Lung (tissue), 11 donors: ENCODE measurements at regions not wholly inside any gene's neighbourhood (a gene's known extent, or its start where the extent isn't known, plus 50 kb on each side); places are given as distances from the start of the nearest gene placed in this dataset.

Experiments
- ATAC-seq: fragments of 200-7000 bp; cut with Tn5 transposase; one replicate; pipeline ENCODE4 v1.9.1; 2020; ENCODE audit warnings: moderate number of reproducible peaks; ENCODE audit not compliant: insufficient read depth, low FRiP score
- DNase-seq, 3 donors: peaks; one replicate each; pipeline ENCODE4 v3.0.0-alpha.2; 2013 to 2017
- H3K27ac ChIP-seq, 2 donors: one replicate each; pipeline ENCODE4 v1.5.1; 2013; ENCODE audit warnings: mild to moderate bottlenecking in 2 of 2, moderate library complexity in 2 of 2, control low read depth in 1 of 2, inconsistent platforms in 1 of 2, low read depth in 1 of 2, low read length in 1 of 2
- H3K27me3 ChIP-seq, 3 donors: one replicate each; pipeline ENCODE4 v1.5.1; 2013; ENCODE audit warnings: low read length in 2 of 3; ENCODE audit not compliant: control insufficient read depth in 3 of 3, insufficient read depth in 3 of 3
- H3K36me3 ChIP-seq, 4 donors: one replicate each; pipeline ENCODE4 v1.5.1; 2013; ENCODE audit warnings: low read length in 4 of 4, mild to moderate bottlenecking in 1 of 4, moderate library complexity in 1 of 4; ENCODE audit not compliant: control insufficient read depth in 4 of 4, insufficient read depth in 4 of 4
- H3K4me1 ChIP-seq, 5 donors: one replicate each; pipeline ENCODE4 v1.5.1; 2013; ENCODE audit warnings: low read length in 5 of 5, mild to moderate bottlenecking in 2 of 5, moderate library complexity in 1 of 5; ENCODE audit not compliant: control insufficient read depth in 5 of 5, insufficient read depth in 5 of 5
- H3K4me3 ChIP-seq: one replicate; pipeline ENCODE4 v1.5.1; 2013; ENCODE audit warnings: mild to moderate bottlenecking, control low read depth, moderate library complexity
- H3K9ac ChIP-seq, 2 donors: one replicate each; pipeline ENCODE4 v1.5.1; 2013; ENCODE audit warnings: low read length in 2 of 2, control low read depth in 1 of 2; ENCODE audit not compliant: insufficient read depth in 1 of 2
- H3K9me3 ChIP-seq, 4 donors: one replicate each; pipeline ENCODE4 v1.5.1; 2013; ENCODE audit warnings: low read length in 3 of 4, mild to moderate bottlenecking in 1 of 4, moderate library complexity in 1 of 4; ENCODE audit not compliant: control insufficient read depth in 4 of 4, insufficient read depth in 3 of 4
- WGBS, 2 donors: extraction: QIAGEN DNeasy Blood & Tissue Kit; methylation state at CpG; one replicate each; pipeline ENCODE4 v1.1.7; 2013; 5-methylcytosine and 5-hydroxymethylcytosine counted together
- TF ChIP-seq, protein P1 (sequence below): IDR thresholded peaks from 2 replicates; pipeline ENCODE4 v1.5.1; 2012; ENCODE audit warnings: mild to moderate bottlenecking; ENCODE audit errors: control extremely low read depth, extremely low read depth
- donor health status: control.
- donor health status: control.
- donor health status: Bipolar disorder and iron deficiency.
- donor health status: healthy.
- donor health status: DM: yes; HTN: yes; CAD: no.

DNA sequence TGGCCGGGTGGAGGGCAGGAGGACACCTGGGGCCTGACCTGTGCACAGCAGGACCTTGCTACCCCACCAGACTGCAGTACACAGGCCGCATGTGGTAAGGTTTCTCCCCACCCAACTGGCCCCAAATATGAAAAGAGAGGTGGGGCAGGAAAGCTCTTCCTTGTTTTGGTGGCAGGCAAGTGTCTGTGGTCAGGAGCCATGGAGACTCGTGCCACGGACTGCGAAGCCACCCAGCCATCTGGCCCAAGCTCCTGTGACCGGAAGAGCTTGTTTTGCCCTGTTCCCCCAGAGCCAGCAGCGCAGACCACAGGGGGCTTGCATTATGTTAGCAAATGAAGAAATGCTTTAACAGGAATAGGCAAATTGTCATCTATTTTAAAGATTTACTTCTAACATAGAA lies 54.9 kb downstream of the OLIG1 start:
- WGBS, 2 donors = 43 to 67% methylated on average over 7 of the region's 7 CpGs
- H3K36me3 ChIP-seq = no peaks in the 10 kb centered on the region
- DNase-seq (no peak), ATAC-seq (no peak)
- TF ChIP-seq, protein P1, sequence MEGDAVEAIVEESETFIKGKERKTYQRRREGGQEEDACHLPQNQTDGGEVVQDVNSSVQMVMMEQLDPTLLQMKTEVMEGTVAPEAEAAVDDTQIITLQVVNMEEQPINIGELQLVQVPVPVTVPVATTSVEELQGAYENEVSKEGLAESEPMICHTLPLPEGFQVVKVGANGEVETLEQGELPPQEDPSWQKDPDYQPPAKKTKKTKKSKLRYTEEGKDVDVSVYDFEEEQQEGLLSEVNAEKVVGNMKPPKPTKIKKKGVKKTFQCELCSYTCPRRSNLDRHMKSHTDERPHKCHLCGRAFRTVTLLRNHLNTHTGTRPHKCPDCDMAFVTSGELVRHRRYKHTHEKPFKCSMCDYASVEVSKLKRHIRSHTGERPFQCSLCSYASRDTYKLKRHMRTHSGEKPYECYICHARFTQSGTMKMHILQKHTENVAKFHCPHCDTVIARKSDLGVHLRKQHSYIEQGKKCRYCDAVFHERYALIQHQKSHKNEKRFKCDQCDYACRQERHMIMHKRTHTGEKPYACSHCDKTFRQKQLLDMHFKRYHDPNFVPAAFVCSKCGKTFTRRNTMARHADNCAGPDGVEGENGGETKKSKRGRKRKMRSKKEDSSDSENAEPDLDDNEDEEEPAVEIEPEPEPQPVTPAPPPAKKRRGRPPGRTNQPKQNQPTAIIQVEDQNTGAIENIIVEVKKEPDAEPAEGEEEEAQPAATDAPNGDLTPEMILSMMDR = no peak
- H3K9me3 ChIP-seq = no peaks in the 10 kb centered on the region
- H3K9ac ChIP-seq = no peak overlapping the region
- no peak overlapping the region for H3K4me3 ChIP-seq
- no peak overlapping the region for H3K27ac ChIP-seq
- peaks cover 3 to 37% (median 10%) of the 10 kb centered on the region in 3 donors for H3K27me3 ChIP-seq
- H3K4me1 ChIP-seq = peaks cover 0 to 8% (median 0%) of the 10 kb centered on the region in 5 donors

DNA sequence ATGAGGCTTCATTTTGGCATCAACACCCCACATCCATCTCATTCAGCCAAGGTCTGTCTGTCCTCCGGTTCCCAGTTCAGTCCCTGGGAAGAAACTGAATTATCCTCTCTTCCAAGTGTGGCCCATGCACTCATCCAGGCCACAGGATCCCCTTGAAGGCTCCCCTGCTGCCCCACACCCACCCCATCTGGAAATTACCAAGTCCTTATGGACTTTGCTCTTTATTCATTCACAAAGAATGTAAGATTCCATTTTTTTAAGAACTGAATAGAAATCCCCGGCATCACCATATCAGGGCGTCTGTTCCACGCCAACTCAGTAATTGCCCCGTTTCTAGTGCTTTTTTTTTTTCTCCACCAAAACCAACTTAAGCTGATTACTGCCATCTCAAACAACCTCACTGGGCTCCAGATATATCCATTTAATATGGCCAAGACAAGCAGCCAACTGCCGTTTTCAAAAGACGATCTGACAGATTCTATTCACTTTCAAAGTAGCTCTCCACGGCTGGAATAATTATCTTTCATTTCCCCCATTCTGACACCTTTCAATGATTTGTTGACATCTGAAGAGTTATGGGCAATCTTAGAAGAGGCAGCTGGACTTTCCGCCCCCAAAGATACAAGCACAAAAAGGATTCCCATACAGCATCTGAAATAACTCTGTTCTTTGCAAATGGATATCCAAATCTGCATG lies 55.9 kb downstream of the OLIG1 start:
- Histone ChIP-seq H3K9ac (no peak overlapping the region), H3K4me1 (peaks cover 0 to 8% (median 0%) of the 10 kb centered on the region in 5 donors), H3K27ac (no peak overlapping the region), H3K9me3 (no peaks in the 10 kb centered on the region), H3K4me3 (no peak overlapping the region), H3K36me3 (no peaks in the 10 kb centered on the region), H3K27me3 (peaks cover 3 to 38% (median 10%) of the 10 kb centered on the region in 3 donors)
- WGBS, 2 donors = 81 to 90% methylated on average over 9 of the region's 9 CpGs
- DNase-seq (no peak), ATAC-seq (no peak)
- TF ChIP-seq, protein P1 = no peak

DNA sequence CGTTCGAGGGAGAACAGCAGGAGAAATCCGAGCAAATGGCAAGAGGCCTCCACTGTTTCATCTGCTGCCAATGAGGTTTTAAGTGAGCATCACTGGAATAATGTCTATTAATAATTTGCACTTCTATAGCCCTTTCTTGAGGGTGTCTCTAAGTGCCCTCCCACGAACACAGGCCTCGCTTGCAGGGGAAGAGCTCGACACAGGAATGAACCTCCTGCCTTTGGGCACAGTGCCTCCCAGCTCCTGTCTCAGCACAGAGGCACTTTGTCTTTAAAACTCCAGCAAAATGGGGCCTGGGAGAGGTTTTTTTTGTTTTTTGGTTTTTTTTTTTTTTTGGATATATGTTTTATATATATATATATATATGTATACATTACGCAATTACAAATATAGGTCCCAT lies 56.6 kb downstream of the OLIG1 start:
- ATAC-seq (no peak), DNase-seq (peak in 1 of 3 donors; percentile 10)
- Histone ChIP-seq H3K4me3 (no peak overlapping the region), H3K9ac (no peak overlapping the region), H3K9me3 (peaks cover 0 to 4% (median 0%) of the 10 kb centered on the region in 4 donors), H3K4me1 (peaks cover 0 to 8% (median 0%) of the 10 kb centered on the region in 5 donors), H3K36me3 (no peaks in the 10 kb centered on the region), H3K27ac (no peak overlapping the region), H3K27me3 (peaks cover 3 to 39% (median 6%) of the 10 kb centered on the region in 3 donors)
- TF ChIP-seq, protein P1 = no peak
- 87 to 93% methylated on average over 7 of the region's 7 CpGs for WGBS, 2 donors
